GM12878 (cell line): ENCODE measurements at regions not wholly inside any gene's neighbourhood (a gene's known extent, or its start where the extent isn't known, plus 50 kb on each side); places are given as distances from the start of the nearest gene placed in this dataset.

Source experiments
- ATAC-seq: fragments of 200-7000 bp; cut with Tn5 transposase; 3 replicates; pipeline ENCODE4 v1.9.1; 2020; ENCODE audit warnings: mild to moderate bottlenecking, moderate library complexity
- BruUV-seq: library from RNA; stranded (reverse); fragments of 400-500 nt; replicated peaks from 2 replicates; lab custom pipeline; 2021; lab: Mats Ljungman, UMichigan
- CTCF ChIA-PET: fragments of 300-600 bp; sonication (Branson Sonifier 250); formaldehyde crosslinking; extraction: SDS; loops from one replicate; lab custom pipeline; 2021; ENCODE audit warnings: inconsistent platforms; lab: Yijun Ruan, JAX
- POLR2A ChIA-PET: fragments of 350-600 bp; formaldehyde crosslinking; extraction: SDS; loops from one replicate; lab custom pipeline; 2021; ENCODE audit warnings: inconsistent platforms; lab: Charles Lee
- RAD21 ChIA-PET: fragments of 300-600 bp; sonication (Branson Sonifier 250); formaldehyde crosslinking; loops from one replicate; lab custom pipeline; 2023; ENCODE audit warnings: antibody characterized with exemption; ENCODE audit not compliant: unreplicated experiment; lab: Charles Lee
- SMC1A ChIA-PET: fragments of 300-600 bp; sonication (Branson Sonifier 250); formaldehyde crosslinking; loops from one replicate; lab custom pipeline; 2023; ENCODE audit not compliant: unreplicated experiment, uncharacterized antibody; lab: Charles Lee
- DNase-seq: peaks from one replicate; pipeline ENCODE4 v3.0.0-alpha.2; 2011; ENCODE audit warnings: low read depth, low spot score
- FAIRE-seq: peaks from 3 replicates; lab custom pipeline; 2011; peaks lifted over from hg19 to GRCh38; lab: Jason Lieb, UNC
- H2AFZ ChIP-seq: 2 replicates; pipeline ENCODE4 v1.6.0; 2011; ENCODE audit warnings: low read depth, low read length, control low read depth; ENCODE audit not compliant: control insufficient read depth
- H3K27ac ChIP-seq: 2 replicates; pipeline ENCODE4 v1.5.1; 2011; ENCODE audit warnings: control low read depth; ENCODE audit not compliant: control insufficient read depth, insufficient read depth
- H3K27me3 ChIP-seq, 2 experiments: replicated peaks in 1 of 2; 2 replicates each; pipeline versions ENCODE4 v1.6.0 to v1.6.1; 2011; ENCODE audit warnings: low read length in 1 of 2; ENCODE audit not compliant: control insufficient read depth in 2 of 2, insufficient read depth in 2 of 2
- H3K36me3 ChIP-seq, 2 experiments: 2 replicates each; pipeline ENCODE4 v1.5.1; 2011; ENCODE audit warnings: low read length in 1 of 2; ENCODE audit not compliant: control insufficient read depth in 2 of 2, insufficient read depth in 2 of 2
- H3K4me1 ChIP-seq: 2 replicates; pipeline ENCODE4 v1.6.1; 2011; ENCODE audit warnings: mild to moderate bottlenecking, low read length, moderate library complexity, mixed read lengths; ENCODE audit not compliant: control insufficient read depth, insufficient read depth
- H3K4me2 ChIP-seq: 2 replicates; pipeline ENCODE4 v1.6.0; 2011; ENCODE audit warnings: control low read depth; ENCODE audit not compliant: control insufficient read depth, insufficient read depth
- H3K4me3 ChIP-seq: fragments of 200-600 bp; sonication (generic); 2 replicates; pipeline ENCODE4 v1.5.1; 2016
- H3K79me2 ChIP-seq: 2 replicates; pipeline ENCODE4 v1.6.0; 2011; ENCODE audit warnings: low read length; ENCODE audit not compliant: control insufficient read depth, insufficient read depth
- H3K9ac ChIP-seq: 2 replicates; pipeline ENCODE4 v1.8.0; 2011; ENCODE audit warnings: low read length, control low read depth, mixed read lengths; ENCODE audit not compliant: control insufficient read depth, insufficient read depth
- H3K9me3 ChIP-seq: replicated peaks from 3 replicates; pipeline ENCODE4 v1.5.1; 2011; ENCODE audit warnings: mild to moderate bottlenecking, low read length; ENCODE audit not compliant: control insufficient read depth, insufficient read depth
- H4K20me1 ChIP-seq: 2 replicates; pipeline ENCODE4 v1.6.0; 2011; ENCODE audit not compliant: control insufficient read depth, insufficient read depth
- IKZF2 ChIP-seq, 2 experiments: fragments of 450-650 bp; IDR thresholded peaks; 2 replicates each; pipeline ENCODE4 v1.6.1; 2017; ENCODE audit warnings: mild to moderate bottlenecking in 2 of 2, moderate library complexity in 2 of 2
- JUND ChIP-seq: IDR thresholded peaks from 2 replicates; pipeline ENCODE4 v1.6.1; 2012; ENCODE audit warnings: low read depth, mild to moderate bottlenecking, low read length, improper control_type of control experiment, moderate library complexity
- KAT2A ChIP-seq: conservative IDR thresholded peaks from 2 replicates; pipeline ENCODE4 v1.6.1; 2011; ENCODE audit warnings: low read depth, low read length; ENCODE audit not compliant: control insufficient read depth
- NBN ChIP-seq: fragments of 450-650 bp; IDR thresholded peaks from 2 replicates; pipeline ENCODE4 v1.6.1; 2016
- NFXL1 ChIP-seq: fragments of 450-650 bp; IDR thresholded peaks from 2 replicates; pipeline ENCODE4 v1.6.1; 2017; ENCODE audit warnings: antibody characterized with exemption, mild to moderate bottlenecking, borderline replicate concordance
- SMC3 ChIP-seq: IDR thresholded peaks from 2 replicates; pipeline ENCODE4 v1.6.1; 2011; ENCODE audit warnings: low read length, improper control_type of control experiment, borderline replicate concordance
- ZNF687 ChIP-seq: fragments of 450-650 bp; IDR thresholded peaks from 2 replicates; pipeline ENCODE4 v1.6.1; 2017; ENCODE audit warnings: mild to moderate bottlenecking, moderate library complexity
- WGBS: methylation state at CpG from one replicate; pipeline ENCODE4 v1.1.6; 2016; ENCODE audit warnings: low lambda C conversion rate; ENCODE audit not compliant: insufficient replicate concordance, insufficient coverage; ENCODE audit errors: missing lambda C conversion rate; 5-methylcytosine and 5-hydroxymethylcytosine counted together
- in situ Hi-C: fragments of 300-500 bp; cut with MboI; formaldehyde crosslinking; loops from 9 replicates; pipeline ENCODE4 v1.14.3; 2018; ENCODE audit warnings: mixed read lengths
- intact Hi-C: fragments of 100-400 bp; cut with micrococcal nuclease; formaldehyde crosslinking; loops from one replicate; pipeline ENCODE4 v1.14.2; 2022; ENCODE audit not compliant: unreplicated experiment

DNA sequence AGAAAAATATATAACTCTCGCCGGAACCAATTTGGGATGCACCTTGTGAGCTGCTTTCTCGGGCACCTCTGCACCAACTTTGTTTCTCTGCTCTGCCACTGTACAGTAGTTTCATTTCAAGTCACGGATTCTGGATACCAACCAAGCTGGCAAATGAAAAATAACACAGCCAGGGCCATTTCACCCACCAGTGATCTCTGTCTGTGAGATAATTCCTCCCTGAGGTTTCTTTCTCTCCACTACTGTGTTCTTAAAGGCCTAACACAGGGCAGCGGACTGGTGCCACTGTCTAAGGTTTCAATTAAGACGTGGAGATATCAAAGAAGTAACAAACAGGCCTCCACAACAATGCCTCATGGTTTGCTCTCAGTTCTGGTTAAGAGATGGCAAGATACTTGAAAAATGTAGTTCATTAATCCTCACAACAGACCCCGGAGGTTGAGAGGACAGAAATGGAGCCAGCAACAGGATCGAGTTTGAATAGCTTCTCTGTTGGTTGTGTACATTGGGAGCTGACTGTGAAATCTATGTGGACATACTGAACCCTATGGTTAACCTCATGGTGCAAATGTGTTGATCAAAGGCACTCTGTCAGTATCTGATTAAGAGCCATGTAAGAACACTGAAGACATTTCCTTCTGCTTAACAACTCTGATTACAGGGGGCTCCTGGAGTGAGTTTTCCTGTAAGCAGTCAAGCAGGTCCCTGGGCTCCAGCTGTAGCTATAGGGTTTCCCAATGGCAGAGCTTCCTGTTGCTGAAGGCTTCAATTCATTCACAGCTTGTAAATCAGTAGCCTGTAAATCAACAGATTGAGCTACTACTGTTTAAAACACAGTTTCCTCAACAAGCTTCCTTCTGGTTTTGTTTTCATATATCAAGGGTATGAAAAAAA lies 470.5 kb downstream of the EPHA3 start (continued):
- TF ChIP-seq ZNF687 = no peak

- FAIRE-seq (no peak), ATAC-seq (no peak), DNase-seq (no peak)
- BruUV-seq = no TSS peak
- H3K4me2 ChIP-seq = no peak overlapping the region
- in situ Hi-C loops (no loop called here), intact Hi-C loops (no loop called here)
- no peaks in the 10 kb centered on the region for H3K4me1 ChIP-seq
- no peaks in the 10 kb centered on the region for H3K79me2 ChIP-seq
- SMC1A ChIA-PET = interaction anchor here (1.2 kb wide), 1 partner anchor 17 kb away, joined by 4 read pairs; no protein-coding TSS in a partner anchor
- no peaks in the 10 kb centered on the region for H4K20me1 ChIP-seq
- no peak overlapping the region for H3K9ac ChIP-seq
- no peaks in the 10 kb centered on the region for H3K9me3 ChIP-seq
- no peaks in the 10 kb centered on the region for H3K27me3 ChIP-seq
- no peaks in the 10 kb centered on the region for H3K36me3 ChIP-seq
- no peak overlapping the region for H2AFZ ChIP-seq
- no peak overlapping the region for H3K4me3 ChIP-seq
- TF ChIP-seq NBN = no peak
- TF ChIP-seq IKZF2 (IDR thresholded peaks at IDR 0.05) = no peak
- no peak for TF ChIP-seq SMC3
- no peak for TF ChIP-seq JUND
- TF ChIP-seq NFXL1 = no peak
- TF ChIP-seq KAT2A = no peak
- 2% methylated on average over 3 of the region's 3 CpGs for WGBS
- RAD21 ChIA-PET = no interaction called here
- POLR2A ChIA-PET = no interaction called here
- CTCF ChIA-PET = no interaction called here
- no peak overlapping the region for H3K27ac ChIP-seq
Measured at GRCh38 chr3:89580859-89581258, 473.4 kb downstream of the EPHA3 start.
